Panc1 (cell line): ENCODE measurements at regions not wholly inside any gene's neighbourhood (a gene's known extent, or its start where the extent isn't known, plus 50 kb on each side); places are given as distances from the start of the nearest gene placed in this dataset.

Experiments used
- ATAC-seq: fragments of 200-7000 bp; cut with Tn5 transposase; 2 replicates; pipeline ENCODE4 v1.9.1; 2020; ENCODE audit warnings: mild to moderate bottlenecking, moderate library complexity
- BruUV-seq: library from RNA; stranded (reverse); fragments of 400-500 nt; replicated peaks from 2 replicates; lab custom pipeline; 2021; lab: Mats Ljungman, UMichigan
- CTCF ChIA-PET: fragments of 300-600 bp; sonication (Branson Sonifier 250); formaldehyde crosslinking; loops from one replicate; lab custom pipeline; 2022; ENCODE audit warnings: antibody characterized with exemption; lab: Charles Lee
- POLR2A ChIA-PET: fragments of 300-600 bp; sonication (Branson Sonifier 250); formaldehyde crosslinking; loops from one replicate; lab custom pipeline; 2022; ENCODE audit warnings: antibody characterized with exemption; lab: Charles Lee
- DNase-seq: peaks from one replicate; pipeline ENCODE4 v3.0.0-alpha.2; 2010; ENCODE audit warnings: low read depth, low spot score
- H3K27ac ChIP-seq: 2 replicates; pipeline ENCODE4 v1.5.1; 2011; ENCODE audit warnings: mild to moderate bottlenecking, low read length, inconsistent platforms
- H3K27me3 ChIP-seq: fragments of 200-500 bp; sonication (Bioruptor generic); 2 replicates; pipeline ENCODE4 v1.6.0; 2014; ENCODE audit warnings: low read length, inconsistent platforms; ENCODE audit not compliant: control insufficient read depth, insufficient read depth
- H3K36me3 ChIP-seq: fragments of 200-500 bp; sonication (Bioruptor generic); 2 replicates; pipeline ENCODE4 v1.5.1; 2014; ENCODE audit warnings: inconsistent platforms, mild to moderate bottlenecking, low read length, moderate library complexity; ENCODE audit not compliant: control insufficient read depth, insufficient read depth
- H3K4me1 ChIP-seq: 2 replicates; pipeline ENCODE4 v1.5.1; 2011; ENCODE audit warnings: inconsistent platforms, mild to moderate bottlenecking, low read length, moderate library complexity; ENCODE audit not compliant: control insufficient read depth, insufficient read depth
- H3K4me3 ChIP-seq, 2 experiments: 2 replicates each; pipeline ENCODE4 v1.5.1; 2011 to 2012; ENCODE audit warnings: low read depth in 2 of 2, low read length in 2 of 2, mild to moderate bottlenecking in 2 of 2, inconsistent platforms in 1 of 2, moderate library complexity in 1 of 2
- H3K9me3 ChIP-seq: fragments of 200-500 bp; sonication (Bioruptor generic); 2 replicates; pipeline ENCODE4 v1.5.1; 2014; ENCODE audit warnings: low read depth, mild to moderate bottlenecking, inconsistent platforms, low read length, moderate library complexity; ENCODE audit not compliant: control insufficient read depth, insufficient read depth
- CTCF ChIP-seq: fragments of 450-650 bp; IDR thresholded peaks from 2 replicates; pipeline ENCODE4 v1.5.1; 2017; ENCODE audit warnings: mild to moderate bottlenecking
- POLR2AphosphoS5 ChIP-seq: IDR thresholded peaks from 2 replicates; pipeline ENCODE4 v1.6.1; 2012; ENCODE audit warnings: mild to moderate bottlenecking, low read depth, low read length, moderate library complexity
- SIN3A ChIP-seq: IDR thresholded peaks from 2 replicates; pipeline ENCODE4 v1.6.1; 2012; ENCODE audit warnings: low read depth, mild to moderate bottlenecking, low read length, moderate library complexity, borderline replicate concordance; ENCODE audit not compliant: insufficient read depth
- TCF7L2 ChIP-seq: IDR thresholded peaks from 2 replicates; pipeline ENCODE4 v1.6.1; 2011; ENCODE audit warnings: mild to moderate bottlenecking, low read depth, low read length, inconsistent platforms
- in situ Hi-C: cut with HindIII; loops from 2 replicates; pipeline ENCODE4 v1.10.0; 2016; ENCODE audit warnings: low sequenced_read_pairs, low pct_unique_long_range_greater_than_20kb
- intact Hi-C: fragments of 100-400 bp; cut with micrococcal nuclease; formaldehyde crosslinking; loops from one replicate; pipeline ENCODE4 v1.10.0; 2022; ENCODE audit not compliant: unreplicated experiment
- TF ChIP-seq, protein P1 (sequence below), 2 experiments: IDR thresholded peaks; 2 replicates each; pipeline ENCODE4 v1.6.1; 2011 to 2012; ENCODE audit warnings: low read depth in 2 of 2, control low read depth in 1 of 2, low read length in 1 of 2, mild to moderate bottlenecking in 1 of 2, moderate library complexity in 1 of 2; ENCODE audit not compliant: insufficient read depth in 1 of 2

- TF ChIP-seq TCF7L2, result no peak
- TF ChIP-seq CTCF, result no peak
- no peak for TF ChIP-seq SIN3A
- TF ChIP-seq, protein P1, sequence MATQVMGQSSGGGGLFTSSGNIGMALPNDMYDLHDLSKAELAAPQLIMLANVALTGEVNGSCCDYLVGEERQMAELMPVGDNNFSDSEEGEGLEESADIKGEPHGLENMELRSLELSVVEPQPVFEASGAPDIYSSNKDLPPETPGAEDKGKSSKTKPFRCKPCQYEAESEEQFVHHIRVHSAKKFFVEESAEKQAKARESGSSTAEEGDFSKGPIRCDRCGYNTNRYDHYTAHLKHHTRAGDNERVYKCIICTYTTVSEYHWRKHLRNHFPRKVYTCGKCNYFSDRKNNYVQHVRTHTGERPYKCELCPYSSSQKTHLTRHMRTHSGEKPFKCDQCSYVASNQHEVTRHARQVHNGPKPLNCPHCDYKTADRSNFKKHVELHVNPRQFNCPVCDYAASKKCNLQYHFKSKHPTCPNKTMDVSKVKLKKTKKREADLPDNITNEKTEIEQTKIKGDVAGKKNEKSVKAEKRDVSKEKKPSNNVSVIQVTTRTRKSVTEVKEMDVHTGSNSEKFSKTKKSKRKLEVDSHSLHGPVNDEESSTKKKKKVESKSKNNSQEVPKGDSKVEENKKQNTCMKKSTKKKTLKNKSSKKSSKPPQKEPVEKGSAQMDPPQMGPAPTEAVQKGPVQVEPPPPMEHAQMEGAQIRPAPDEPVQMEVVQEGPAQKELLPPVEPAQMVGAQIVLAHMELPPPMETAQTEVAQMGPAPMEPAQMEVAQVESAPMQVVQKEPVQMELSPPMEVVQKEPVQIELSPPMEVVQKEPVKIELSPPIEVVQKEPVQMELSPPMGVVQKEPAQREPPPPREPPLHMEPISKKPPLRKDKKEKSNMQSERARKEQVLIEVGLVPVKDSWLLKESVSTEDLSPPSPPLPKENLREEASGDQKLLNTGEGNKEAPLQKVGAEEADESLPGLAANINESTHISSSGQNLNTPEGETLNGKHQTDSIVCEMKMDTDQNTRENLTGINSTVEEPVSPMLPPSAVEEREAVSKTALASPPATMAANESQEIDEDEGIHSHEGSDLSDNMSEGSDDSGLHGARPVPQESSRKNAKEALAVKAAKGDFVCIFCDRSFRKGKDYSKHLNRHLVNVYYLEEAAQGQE (IDR thresholded peaks at IDR 0.05; ENCODE audit: insufficient read depth in 1 of 2, low read depth in 2 of 2, low read length in 1 of 2), result no peak
- no peak for TF ChIP-seq POLR2AphosphoS5
- CTCF ChIA-PET, result no interaction called here
- no peak overlapping the region for H3K4me3 ChIP-seq
- no peaks in the 10 kb centered on the region for H3K36me3 ChIP-seq
- no TSS peak for BruUV-seq
- DNase-seq (no peak), ATAC-seq (no peak)
- in situ Hi-C loops (no loop called here), intact Hi-C loops (no loop called here)
- POLR2A ChIA-PET, result no interaction called here
- H3K27ac ChIP-seq, result no peak overlapping the region
- no peaks in the 10 kb centered on the region for H3K4me1 ChIP-seq
- H3K9me3 ChIP-seq, result peaks cover 17% of the 10 kb centered on the region; the same call in 1 of the 2 replicates
- no peaks in the 10 kb centered on the region for H3K27me3 ChIP-seq
These were observed 334.1 kb downstream of the SHANK2 start for GRCh38 chr11:70918242-70918641.

DNA sequence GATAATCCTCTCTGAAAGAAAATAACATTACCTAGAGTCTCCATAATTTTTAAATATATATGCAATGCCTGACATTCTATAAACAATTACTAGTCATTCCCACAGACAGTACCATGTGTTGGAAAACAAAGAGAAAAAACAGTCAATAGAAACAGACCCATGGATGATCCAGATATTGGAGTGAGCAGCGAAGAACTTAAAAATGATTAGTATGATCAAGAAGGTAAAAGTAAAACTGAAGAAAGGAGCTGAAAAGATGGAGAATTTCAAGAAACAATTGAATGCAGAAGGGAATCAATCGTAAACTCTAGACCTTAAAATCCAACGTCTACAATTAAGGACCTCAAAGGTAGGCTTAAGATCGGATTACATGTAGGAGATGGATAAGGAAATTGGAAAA lies 330.6 kb downstream of the SHANK2 start:
- no peak for DNase-seq
- POLR2A ChIA-PET, result no interaction called here
- ATAC-seq, result no peak
- intact Hi-C loops (no loop called here), in situ Hi-C loops (no loop called here)
- no peaks in the 10 kb centered on the region for H3K27me3 ChIP-seq
- TF ChIP-seq CTCF, result no peak
- TF ChIP-seq POLR2AphosphoS5, result no peak
- TF ChIP-seq SIN3A, result no peak
- no peak for TF ChIP-seq TCF7L2
- TF ChIP-seq, protein P1 (IDR thresholded peaks at IDR 0.05; ENCODE audit: insufficient read depth in 1 of 2, low read depth in 2 of 2, low read length in 1 of 2), result no peak
- no peak overlapping the region for H3K27ac ChIP-seq
- CTCF ChIA-PET, result no interaction called here
- no peak overlapping the region for H3K4me3 ChIP-seq
- no TSS peak for BruUV-seq
- H3K4me1 ChIP-seq, result no peaks in the 10 kb centered on the region
- no peaks in the 10 kb centered on the region for H3K36me3 ChIP-seq
- H3K9me3 ChIP-seq, result peaks cover 17% of the 10 kb centered on the region; the same call in 1 of the 2 replicates
